Heart left ventricle (tissue), 13 donors: ENCODE measurements at regions not wholly inside any gene's neighbourhood (a gene's known extent, or its start where the extent isn't known, plus 50 kb on each side); places are given as distances from the start of the nearest gene placed in this dataset.

Experiments
- POLR2A ChIP-seq, 2 donors: fragments of 450-650 bp; IDR thresholded peaks; one replicate each; pipeline ENCODE4 v1.6.1; 2017; ENCODE audit warnings: antibody characterized with exemption in 2 of 2, mild to moderate bottlenecking in 2 of 2, moderate library complexity in 2 of 2
- TF ChIP-seq, protein P1 (sequence below), 12 donors: fragments of 200-600 bp; sonication (generic) in 4 of 12; IDR thresholded peaks; one replicate each; pipeline versions ENCODE4 v1.5.0 to v1.8.0; 2018 to 2022; ENCODE audit warnings: antibody characterized with exemption in 12 of 12, mild to moderate bottlenecking in 5 of 12
- donor health status: ischemic (EF 13 %, LVEDD 7.1; RV severe dilation, severe dysfunction).
- donor health status: DM: no; HTN: yes; CAD: no.
- donor health status: DM: no; HTN: no; CAD: no.
- donor health status: ischemic (EF 25% LVEDD 6.9; RV normal size, moderate dysfunction).
- donor health status: ischemic (EF 25% LVEDD 5.7; RV mildly dilated, moderate dysfunction).
- donor health status: ischemic (EF 35%, LVEDD 5.7; RV mildly dilated, moderate dysfunction).
- donor health status: nonischemic (EF 11% LVEDD 7.7; RV severe dilation, severe dysfunction).
- donor health status: DM: yes; HTN: yes; CAD: no.
- donor health status: PGD.
- donor health status: ischemic (EF 29% LVEDD 5.4; RV normal size, mild dysfunction).
- donor health status: nonischemic (EF 23%, LVEDD 6.1; RV moderate dilation, normal function).

DNA sequence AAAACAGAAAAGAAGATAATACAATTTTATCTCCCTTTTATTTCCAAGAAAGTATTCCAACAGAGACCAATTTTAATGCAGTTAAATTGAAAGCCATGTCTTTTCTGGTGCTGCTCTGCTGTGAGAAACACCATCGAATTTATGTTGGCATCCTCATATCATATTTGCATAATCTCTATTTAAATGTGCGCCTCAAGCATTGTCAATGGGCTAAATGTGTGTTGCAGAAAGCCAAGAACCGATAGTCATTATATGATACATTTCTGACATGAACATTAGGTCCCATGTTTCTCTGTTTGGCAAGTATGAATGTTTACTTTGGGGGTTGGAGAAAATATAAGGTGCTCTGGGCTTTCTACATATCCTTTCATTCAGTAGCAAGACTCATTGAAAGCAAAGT lies 1023.5 kb upstream of the CELF2 start:
- no peak for TF ChIP-seq POLR2A (IDR thresholded peaks at IDR 0.05)
- TF ChIP-seq, protein P1, sequence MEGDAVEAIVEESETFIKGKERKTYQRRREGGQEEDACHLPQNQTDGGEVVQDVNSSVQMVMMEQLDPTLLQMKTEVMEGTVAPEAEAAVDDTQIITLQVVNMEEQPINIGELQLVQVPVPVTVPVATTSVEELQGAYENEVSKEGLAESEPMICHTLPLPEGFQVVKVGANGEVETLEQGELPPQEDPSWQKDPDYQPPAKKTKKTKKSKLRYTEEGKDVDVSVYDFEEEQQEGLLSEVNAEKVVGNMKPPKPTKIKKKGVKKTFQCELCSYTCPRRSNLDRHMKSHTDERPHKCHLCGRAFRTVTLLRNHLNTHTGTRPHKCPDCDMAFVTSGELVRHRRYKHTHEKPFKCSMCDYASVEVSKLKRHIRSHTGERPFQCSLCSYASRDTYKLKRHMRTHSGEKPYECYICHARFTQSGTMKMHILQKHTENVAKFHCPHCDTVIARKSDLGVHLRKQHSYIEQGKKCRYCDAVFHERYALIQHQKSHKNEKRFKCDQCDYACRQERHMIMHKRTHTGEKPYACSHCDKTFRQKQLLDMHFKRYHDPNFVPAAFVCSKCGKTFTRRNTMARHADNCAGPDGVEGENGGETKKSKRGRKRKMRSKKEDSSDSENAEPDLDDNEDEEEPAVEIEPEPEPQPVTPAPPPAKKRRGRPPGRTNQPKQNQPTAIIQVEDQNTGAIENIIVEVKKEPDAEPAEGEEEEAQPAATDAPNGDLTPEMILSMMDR (IDR thresholded peaks at IDR 0.05), result no peak
